ENCODE measurements at regions not wholly inside any gene's neighbourhood (a gene's known extent, or its start where the extent isn't known, plus 50 kb on each side); places are given as distances from the start of the nearest gene placed in this dataset.

GRCh38 chr13:109859216-109859835 is 72.9 kb upstream of the IRS2 start:
- no peaks in the 10 kb centered on the region for H3K9me3 ChIP-seq
- no peak overlapping the region for H3K27ac ChIP-seq
- DNase-seq = no peak
- no peaks in the 10 kb centered on the region for H3K27me3 ChIP-seq
- intact Hi-C loops (cut with DNase I; ENCODE audit: low total_unique reads) (no loop called here), in situ Hi-C loops (cut with MboI; ENCODE audit: low pct_ligation_motif_present in 1 of 4, low pct_unique_long_range_greater_than_20kb in 1 of 4, low sequenced_read_pairs in 3 of 4) (no loop called here)
- H3K36me3 ChIP-seq = no peaks in the 10 kb centered on the region
- H3K4me3 ChIP-seq = no peak overlapping the region
- 78 to 85% methylated on average over 8 of the region's 8 CpGs for WGBS, 2 donors (ENCODE audit: low coverage in 1 of 2)
- no peaks in the 10 kb centered on the region for H3K4me1 ChIP-seq
- no peak for TF ChIP-seq POLR2A (IDR thresholded peaks at IDR 0.05)
- TF ChIP-seq, protein P1, sequence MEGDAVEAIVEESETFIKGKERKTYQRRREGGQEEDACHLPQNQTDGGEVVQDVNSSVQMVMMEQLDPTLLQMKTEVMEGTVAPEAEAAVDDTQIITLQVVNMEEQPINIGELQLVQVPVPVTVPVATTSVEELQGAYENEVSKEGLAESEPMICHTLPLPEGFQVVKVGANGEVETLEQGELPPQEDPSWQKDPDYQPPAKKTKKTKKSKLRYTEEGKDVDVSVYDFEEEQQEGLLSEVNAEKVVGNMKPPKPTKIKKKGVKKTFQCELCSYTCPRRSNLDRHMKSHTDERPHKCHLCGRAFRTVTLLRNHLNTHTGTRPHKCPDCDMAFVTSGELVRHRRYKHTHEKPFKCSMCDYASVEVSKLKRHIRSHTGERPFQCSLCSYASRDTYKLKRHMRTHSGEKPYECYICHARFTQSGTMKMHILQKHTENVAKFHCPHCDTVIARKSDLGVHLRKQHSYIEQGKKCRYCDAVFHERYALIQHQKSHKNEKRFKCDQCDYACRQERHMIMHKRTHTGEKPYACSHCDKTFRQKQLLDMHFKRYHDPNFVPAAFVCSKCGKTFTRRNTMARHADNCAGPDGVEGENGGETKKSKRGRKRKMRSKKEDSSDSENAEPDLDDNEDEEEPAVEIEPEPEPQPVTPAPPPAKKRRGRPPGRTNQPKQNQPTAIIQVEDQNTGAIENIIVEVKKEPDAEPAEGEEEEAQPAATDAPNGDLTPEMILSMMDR (IDR thresholded peaks at IDR 0.05) = no peak

DNA sequence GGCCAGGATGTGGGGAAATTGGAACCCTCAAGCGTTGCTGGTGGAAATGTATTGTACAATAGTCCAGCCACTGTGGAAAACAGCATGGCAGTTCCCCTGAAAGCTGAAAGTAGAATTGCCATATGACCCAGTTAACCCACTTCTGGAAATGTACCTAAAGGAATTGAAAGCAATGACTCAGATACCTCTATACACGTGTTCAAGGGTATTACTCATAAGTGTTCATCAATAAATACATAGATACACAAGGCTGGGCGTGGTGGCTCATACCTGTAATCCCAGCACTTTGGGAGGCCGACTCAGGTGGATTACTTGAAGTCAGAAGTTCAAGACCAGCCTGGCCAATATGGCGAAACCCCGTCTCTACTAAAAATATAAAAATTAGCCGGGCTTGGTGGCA is 71.9 kb upstream of the IRS2 start:
- intact Hi-C loops (cut with DNase I; ENCODE audit: low total_unique reads) (no loop called here), in situ Hi-C loops (cut with MboI; ENCODE audit: low pct_ligation_motif_present in 1 of 4, low pct_unique_long_range_greater_than_20kb in 1 of 4, low sequenced_read_pairs in 3 of 4) (no loop called here)
- DNase-seq = no peak
- no peak overlapping the region for H3K27ac ChIP-seq
- no peaks in the 10 kb centered on the region for H3K36me3 ChIP-seq
- peaks cover 6% of the 10 kb centered on the region for H3K27me3 ChIP-seq
- WGBS, 2 donors (ENCODE audit: low coverage in 1 of 2) = 68 to 81% methylated on average over 6 to 7 of the region's 7 CpGs
- no peaks in the 10 kb centered on the region for H3K9me3 ChIP-seq
- no peaks in the 10 kb centered on the region for H3K4me1 ChIP-seq
- H3K4me3 ChIP-seq = no peak overlapping the region
- TF ChIP-seq EP300 (IDR thresholded peaks at IDR 0.05; ENCODE audit: low read depth) (no peak), POLR2A (IDR thresholded peaks at IDR 0.05) (no peak), POLR2AphosphoS5 (IDR thresholded peaks at IDR 0.05) (no peak)

GRCh38 chr13:109857803-109858202 is 71.4 kb upstream of the IRS2 start:
- intact Hi-C loops (cut with DNase I; ENCODE audit: low total_unique reads) (no loop called here), in situ Hi-C loops (cut with MboI; ENCODE audit: low pct_ligation_motif_present in 1 of 4, low pct_unique_long_range_greater_than_20kb in 1 of 4, low sequenced_read_pairs in 3 of 4) (no loop called here)
- WGBS, 2 donors (ENCODE audit: low coverage in 1 of 2) = 75 to 78% methylated on average over 6 to 7 of the region's 7 CpGs

DNA sequence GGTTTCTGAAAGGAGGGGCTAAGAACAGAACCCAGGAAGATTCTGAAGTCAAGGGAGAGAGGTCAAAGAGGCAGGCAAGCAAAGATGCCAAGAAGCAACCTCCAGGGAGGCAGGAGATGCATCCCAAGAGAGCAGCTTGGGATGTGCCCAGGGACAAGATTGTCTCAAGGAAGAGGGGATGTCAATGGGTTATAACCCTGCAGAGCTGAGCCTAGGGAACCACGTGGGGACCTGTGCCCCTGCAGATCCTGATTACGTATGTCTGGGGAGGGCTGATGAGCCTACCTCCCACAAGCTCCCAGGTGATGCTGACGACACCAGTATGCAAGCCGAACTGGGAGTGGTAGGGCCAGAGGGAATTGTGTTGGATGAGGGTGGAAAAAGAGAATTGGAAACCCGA is 70.9 kb upstream of the IRS2 start:
- DNase-seq = no peak
- H3K4me1 ChIP-seq = no peaks in the 10 kb centered on the region
- H3K27me3 ChIP-seq = peaks cover 11% of the 10 kb centered on the region
- no peak for TF ChIP-seq POLR2AphosphoS5 (IDR thresholded peaks at IDR 0.05)
- TF ChIP-seq EP300 (IDR thresholded peaks at IDR 0.05; ENCODE audit: low read depth) = no peak
- TF ChIP-seq POLR2A (IDR thresholded peaks at IDR 0.05) = no peak
- TF ChIP-seq, protein P1 (IDR thresholded peaks at IDR 0.05) = no peak
- in situ Hi-C loops (cut with MboI; ENCODE audit: low pct_ligation_motif_present in 1 of 4, low pct_unique_long_range_greater_than_20kb in 1 of 4, low sequenced_read_pairs in 3 of 4) (no loop called here), intact Hi-C loops (cut with DNase I; ENCODE audit: low total_unique reads) (no loop called here)
- no peak overlapping the region for H3K27ac ChIP-seq
- no peak overlapping the region for H3K4me3 ChIP-seq
- H3K36me3 ChIP-seq = no peaks in the 10 kb centered on the region
- H3K9me3 ChIP-seq = no peaks in the 10 kb centered on the region
- 75 to 77% methylated on average over 5 of the region's 5 CpGs for WGBS, 2 donors (ENCODE audit: low coverage in 1 of 2)

More at GRCh38 chr13:109857803-109858202, 71.4 kb upstream of the IRS2 start:
- H3K9me3 ChIP-seq = no peaks in the 10 kb centered on the region
- H3K27ac ChIP-seq = no peak overlapping the region
- DNase-seq = no peak
- TF ChIP-seq POLR2AphosphoS5 (IDR thresholded peaks at IDR 0.05) (no peak), POLR2A (IDR thresholded peaks at IDR 0.05) (no peak), EP300 (IDR thresholded peaks at IDR 0.05; ENCODE audit: low read depth) (no peak)
- TF ChIP-seq, protein P1 (IDR thresholded peaks at IDR 0.05) = no peak
- no peaks in the 10 kb centered on the region for H3K36me3 ChIP-seq
- no peak overlapping the region for H3K4me3 ChIP-seq
- H3K4me1 ChIP-seq = no peaks in the 10 kb centered on the region
- H3K27me3 ChIP-seq = peaks cover 11% of the 10 kb centered on the region

DNA sequence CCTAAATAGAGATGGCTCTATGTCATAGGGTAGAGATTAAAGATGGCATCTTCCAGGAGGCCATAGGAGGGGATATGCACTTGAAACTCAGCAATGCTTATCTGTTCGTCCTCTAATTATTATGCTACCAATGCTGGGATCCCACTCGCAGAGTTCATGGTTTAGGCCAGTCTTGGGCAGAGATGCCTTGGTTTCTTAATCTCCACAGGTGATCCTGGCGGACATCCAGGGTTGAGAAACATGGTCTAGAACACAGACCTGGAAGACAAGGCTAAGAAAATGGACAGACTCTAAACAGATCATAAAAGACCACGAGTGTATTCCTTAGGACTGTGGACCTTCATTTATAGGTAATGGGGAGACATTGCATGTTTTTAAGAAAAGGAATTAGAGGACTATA is 70.0 kb upstream of the IRS2 start:
- in situ Hi-C loops (cut with MboI; ENCODE audit: low pct_ligation_motif_present in 1 of 4, low pct_unique_long_range_greater_than_20kb in 1 of 4, low sequenced_read_pairs in 3 of 4) = no loop called here
- peaks cover 11% of the 10 kb centered on the region for H3K27me3 ChIP-seq
- DNase-seq = no peak
- TF ChIP-seq, protein P1 (IDR thresholded peaks at IDR 0.05) = no peak
- no peak for TF ChIP-seq POLR2A (IDR thresholded peaks at IDR 0.05)
- no peak for TF ChIP-seq EP300 (IDR thresholded peaks at IDR 0.05; ENCODE audit: low read depth)
- TF ChIP-seq POLR2AphosphoS5 (IDR thresholded peaks at IDR 0.05) = no peak
- WGBS, 2 donors (ENCODE audit: low coverage in 1 of 2) = 76 to 78% methylated on average over 4 of the region's 4 CpGs
- H3K4me1 ChIP-seq = no peaks in the 10 kb centered on the region
- no peak overlapping the region for H3K4me3 ChIP-seq
- no peaks in the 10 kb centered on the region for H3K9me3 ChIP-seq
- intact Hi-C loops (cut with DNase I; ENCODE audit: low total_unique reads) = no loop called here
- no peaks in the 10 kb centered on the region for H3K36me3 ChIP-seq
- H3K27ac ChIP-seq = no peak overlapping the region

All from transverse colon (tissue), 4 donors.